ENCODE measurements at regions not wholly inside any gene's neighbourhood (a gene's known extent, or its start where the extent isn't known, plus 50 kb on each side); places are given as distances from the start of the nearest gene placed in this dataset.

GRCh38 chr21:22224261-22224660 is 1226.1 kb downstream of the NCAM2 start:
- TF ChIP-seq CTCF (IDR thresholded peaks at IDR 0.05) (no peak), POLR2A (IDR thresholded peaks at IDR 0.05) (no peak), POLR2AphosphoS5 (IDR thresholded peaks at IDR 0.05) (no peak)

All from upper lobe of left lung (tissue), 4 donors.